ENCODE measurements at regions not wholly inside any gene's neighbourhood (a gene's known extent, or its start where the extent isn't known, plus 50 kb on each side); places are given as distances from the start of the nearest gene placed in this dataset.

DNA sequence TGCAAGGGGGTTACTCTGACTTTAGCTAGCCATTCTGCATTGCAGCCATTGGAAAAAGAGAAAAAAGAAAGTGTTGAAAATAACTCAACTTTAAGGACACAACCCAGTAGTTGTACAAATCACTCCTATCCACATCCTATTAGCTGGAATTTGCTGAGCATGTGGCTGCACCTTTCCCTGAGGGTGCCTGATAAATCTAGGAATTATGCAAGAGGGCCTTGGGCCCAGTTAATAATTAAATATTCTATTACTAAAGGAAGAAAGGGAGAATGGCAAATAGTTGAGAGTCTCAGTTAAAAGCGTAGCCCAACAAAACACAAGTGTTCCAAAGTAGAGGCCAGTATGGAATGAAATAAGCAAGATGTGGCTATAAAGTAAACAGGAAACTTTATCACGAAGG, 200.9 kb upstream of the CNTNAP2 start:
- peak; percentile 61 for DNase-seq (ENCODE audit: low read depth)
- TF ChIP-seq CTCF (conservative IDR thresholded peaks at IDR 0.05; ENCODE audit: low read depth, low read length): no peak
- peak overlapping the region; percentile 45 for H3K4me3 ChIP-seq (ENCODE audit: low read depth, low read length)

- no peak for TF ChIP-seq CTCF (conservative IDR thresholded peaks at IDR 0.05; ENCODE audit: low read depth, low read length)
- DNase-seq (ENCODE audit: low read depth): peak; percentile 66
- H3K4me3 ChIP-seq (ENCODE audit: low read depth, low read length): no peak overlapping the region
Observed at GRCh38 chr7:145909991-145910513, 206.5 kb upstream of the CNTNAP2 start.

GRCh38 chr7:145903658-145904057, 212.9 kb upstream of the CNTNAP2 start:
- no peak for TF ChIP-seq CTCF (conservative IDR thresholded peaks at IDR 0.05; ENCODE audit: low read depth, low read length)
- H3K4me3 ChIP-seq (ENCODE audit: low read depth, low read length): no peak overlapping the region
- DNase-seq (ENCODE audit: low read depth): no peak

- no peak overlapping the region for H3K4me3 ChIP-seq (ENCODE audit: low read depth, low read length)
- no peak for TF ChIP-seq CTCF (conservative IDR thresholded peaks at IDR 0.05; ENCODE audit: low read depth, low read length)
- no peak for DNase-seq (ENCODE audit: low read depth)
Observed at GRCh38 chr7:145902123-145902522, 214.5 kb upstream of the CNTNAP2 start.

DNA sequence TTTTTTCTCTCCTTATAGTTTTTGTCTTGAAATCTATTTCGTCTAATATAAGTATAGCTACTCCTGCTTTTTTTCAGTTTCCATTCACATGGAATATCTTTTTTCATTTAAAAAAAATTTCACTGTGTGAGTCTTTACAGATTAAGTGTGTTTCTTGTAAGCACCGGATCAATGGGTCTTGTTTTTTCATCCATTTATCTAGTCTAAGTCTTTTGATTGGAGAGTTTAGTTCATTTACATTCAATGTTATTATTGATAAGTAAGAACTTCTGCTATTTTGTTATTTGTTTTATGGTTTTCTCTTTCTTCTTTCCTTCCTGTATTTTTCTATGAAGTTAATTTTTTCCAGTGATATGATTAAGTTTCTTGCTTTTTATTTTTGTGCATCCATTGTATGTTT, 216.7 kb upstream of the CNTNAP2 start:
- no peak for TF ChIP-seq CTCF (conservative IDR thresholded peaks at IDR 0.05; ENCODE audit: low read depth, low read length)
- H3K4me3 ChIP-seq (ENCODE audit: low read depth, low read length): no peak overlapping the region
- DNase-seq (ENCODE audit: low read depth): no peak

DNA sequence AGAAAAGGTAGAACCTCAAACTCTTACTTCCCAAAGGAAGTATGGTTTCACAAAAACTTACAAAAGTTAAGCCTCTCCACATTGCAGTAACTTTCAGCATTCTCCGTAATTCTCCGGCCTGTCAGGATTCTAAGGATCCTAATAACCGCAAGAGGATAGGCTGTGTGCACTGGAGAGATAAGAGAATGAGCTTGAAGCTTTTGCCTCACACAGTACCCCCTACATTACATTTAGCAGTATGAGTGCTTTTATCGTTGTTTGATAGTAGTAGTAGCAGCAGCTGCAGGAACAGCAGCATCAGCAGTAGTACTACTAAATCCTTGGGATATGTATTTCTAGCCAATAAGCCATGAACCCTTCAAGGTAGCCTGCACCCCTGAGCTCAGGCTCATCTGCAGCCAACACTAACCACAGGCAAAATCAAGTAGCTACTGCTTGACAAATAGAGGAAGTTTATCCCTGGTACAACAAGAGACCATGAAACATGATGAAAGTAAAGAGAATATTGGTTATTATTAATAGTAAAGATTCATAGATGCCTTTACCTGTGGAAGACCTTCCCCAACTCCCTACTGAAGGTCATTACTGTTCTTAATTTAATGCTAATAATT, 222.6 kb upstream of the CNTNAP2 start:
- TF ChIP-seq CTCF (conservative IDR thresholded peaks at IDR 0.05; ENCODE audit: low read depth, low read length): no peak
- H3K4me3 ChIP-seq (ENCODE audit: low read depth, low read length): no peak overlapping the region
- DNase-seq (ENCODE audit: low read depth): no peak

Measured in epithelial cell of proximal tubule (primary cell).